HG03196 (cell line): ENCODE measurements at regions not wholly inside any gene's neighbourhood (a gene's known extent, or its start where the extent isn't known, plus 50 kb on each side); places are given as distances from the start of the nearest gene placed in this dataset.

Source experiments
- ATAC-seq: cut with Tn5 transposase; IDR thresholded peaks from one replicate; pipeline ENCODE4 v1.9.1; 2021; ENCODE audit not compliant: unreplicated experiment

DNA sequence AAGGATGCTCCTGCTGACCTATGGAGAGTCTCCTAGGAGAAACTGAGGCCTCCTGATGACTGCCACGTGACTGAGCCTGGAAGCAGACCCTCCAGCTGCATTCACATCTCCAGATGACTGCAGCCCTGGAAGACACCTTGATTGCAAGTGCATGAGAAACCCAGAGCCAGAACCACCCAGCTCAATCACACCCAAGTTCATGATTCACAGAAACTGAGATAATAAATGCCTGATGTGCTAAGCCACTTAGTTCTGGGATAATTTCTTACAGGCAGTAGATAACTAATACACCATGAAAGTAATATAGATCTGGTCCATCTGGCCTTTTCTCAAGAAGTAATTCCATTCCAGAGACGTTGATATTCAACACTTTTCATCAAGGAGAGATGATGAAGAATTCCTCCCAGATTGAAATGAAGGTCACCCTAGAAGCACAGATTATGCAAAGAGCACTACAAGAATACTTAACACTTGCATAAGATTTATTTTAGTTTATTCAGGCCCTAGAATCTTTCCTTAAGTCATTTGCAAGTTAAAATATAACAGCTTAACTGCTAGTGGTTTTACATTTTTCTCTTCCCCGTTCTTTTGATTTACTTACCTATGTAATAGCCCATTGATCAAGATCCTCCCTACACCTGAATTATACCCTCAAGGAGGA lies 208.2 kb upstream of the INHBA start:
- ATAC-seq, result no peak

DNA sequence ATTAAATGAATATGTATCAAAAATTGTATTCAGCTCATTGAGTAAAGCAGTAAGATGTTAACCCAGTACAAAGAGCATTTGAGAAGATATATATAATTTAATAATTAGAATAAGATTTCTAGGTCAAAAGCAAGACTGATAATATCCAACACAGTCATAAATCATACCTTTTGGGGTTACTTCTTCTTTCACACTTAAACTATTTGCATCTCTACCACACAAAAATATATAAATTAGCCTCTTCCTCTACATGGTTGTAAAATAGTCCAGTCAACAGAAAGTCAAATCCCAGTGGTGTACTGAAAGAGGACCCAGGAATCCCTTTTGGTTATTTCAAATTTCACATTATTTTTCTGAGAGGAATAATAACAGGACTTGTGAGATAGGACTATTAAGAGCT lies 204.6 kb upstream of the INHBA start:
- ATAC-seq, result no peak

GRCh38 chr7:41900532-41900931 lies 197.6 kb upstream of the INHBA start:
- ATAC-seq, result no peak

- ATAC-seq, result no peak
Measured at GRCh38 chr7:41899823-41900433, 197.0 kb upstream of the INHBA start.

- no peak for ATAC-seq
Measured at GRCh38 chr7:41893656-41894055, 190.8 kb upstream of the INHBA start.

DNA sequence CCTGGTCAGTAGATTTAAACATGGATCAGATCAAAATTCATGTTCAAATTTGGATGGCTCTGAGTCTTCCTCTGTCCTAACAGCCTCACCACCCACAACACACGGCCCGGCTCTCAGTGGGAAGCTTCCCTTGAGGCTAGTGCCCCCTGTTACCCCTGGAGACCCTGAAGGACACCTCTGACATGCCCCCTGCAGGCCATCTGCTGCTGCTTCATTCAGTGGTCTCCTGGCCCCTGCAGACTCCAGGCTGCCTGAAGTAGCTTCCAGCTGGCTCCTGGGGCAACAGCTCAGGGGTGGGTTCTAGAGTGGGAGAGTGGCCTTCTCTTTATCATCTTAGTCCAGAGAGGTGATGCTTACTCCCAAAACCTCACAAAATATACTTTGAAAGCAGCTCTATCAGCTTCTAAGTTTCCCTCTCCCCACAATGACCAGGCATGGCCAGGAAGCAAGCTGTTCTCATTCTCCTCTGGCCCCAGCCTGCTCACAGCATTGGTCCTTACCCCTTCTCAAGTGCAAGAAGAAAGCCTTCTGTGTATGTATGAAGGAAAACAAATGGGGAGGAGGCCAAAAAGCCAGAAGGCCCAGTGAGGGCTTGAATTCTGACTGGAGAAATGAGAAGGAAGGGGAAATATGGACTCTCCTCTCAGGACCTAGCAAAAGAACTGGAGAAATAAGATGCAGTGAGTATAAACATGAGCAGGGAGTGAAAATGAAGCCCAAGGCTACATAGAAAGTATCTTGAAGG lies 189.6 kb upstream of the INHBA start:
- no peak for ATAC-seq

DNA sequence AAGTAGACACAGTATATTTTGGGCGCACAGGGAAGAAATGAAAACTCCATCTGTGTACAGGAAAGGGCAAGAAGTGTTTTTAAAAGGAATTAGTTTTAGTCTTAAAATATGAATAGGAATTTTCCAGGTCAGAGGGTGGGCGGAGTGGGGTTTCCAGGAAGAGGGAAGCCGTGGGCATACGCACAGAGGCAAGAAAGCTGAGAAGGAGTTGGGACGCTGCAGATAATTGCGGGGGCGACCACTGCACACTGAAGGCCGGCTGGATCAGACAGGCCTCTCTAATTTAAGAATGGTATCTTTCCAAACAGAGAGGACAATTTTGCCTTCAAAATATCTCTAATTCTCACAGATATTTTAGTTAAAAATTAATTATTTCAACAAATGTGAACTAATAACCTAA lies 189.1 kb upstream of the INHBA start:
- no peak for ATAC-seq

DNA sequence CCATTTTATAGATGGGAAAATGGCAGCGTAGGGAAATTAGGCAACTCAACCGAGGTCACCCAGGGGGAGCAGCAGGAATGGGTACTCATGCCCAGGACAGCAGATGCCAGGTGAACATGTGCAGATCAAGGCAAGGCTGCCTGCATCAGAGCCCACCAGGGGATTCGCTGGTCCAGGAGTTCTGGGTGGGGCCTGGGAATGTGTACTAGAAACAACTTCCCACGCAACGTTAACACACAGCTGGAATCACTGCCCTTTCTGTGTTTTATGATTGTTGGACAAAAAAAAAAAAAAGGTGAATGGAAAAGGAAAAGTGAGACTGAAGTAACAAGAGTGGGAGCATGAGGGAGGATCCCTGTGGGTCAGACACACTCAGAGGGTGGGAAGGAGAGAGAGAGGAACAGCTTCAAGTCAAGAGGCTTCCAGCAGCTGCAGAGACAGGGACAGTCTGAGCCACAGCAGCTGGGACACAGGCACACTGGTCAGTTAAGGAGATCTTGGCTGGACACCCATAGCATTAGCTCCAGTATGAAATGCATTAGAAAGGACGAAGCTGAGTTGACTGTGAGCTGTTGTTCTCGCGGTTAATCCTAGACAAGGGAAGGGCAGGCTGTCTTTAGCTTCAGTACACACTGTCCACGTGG lies 187.9 kb upstream of the INHBA start:
- no peak for ATAC-seq

DNA sequence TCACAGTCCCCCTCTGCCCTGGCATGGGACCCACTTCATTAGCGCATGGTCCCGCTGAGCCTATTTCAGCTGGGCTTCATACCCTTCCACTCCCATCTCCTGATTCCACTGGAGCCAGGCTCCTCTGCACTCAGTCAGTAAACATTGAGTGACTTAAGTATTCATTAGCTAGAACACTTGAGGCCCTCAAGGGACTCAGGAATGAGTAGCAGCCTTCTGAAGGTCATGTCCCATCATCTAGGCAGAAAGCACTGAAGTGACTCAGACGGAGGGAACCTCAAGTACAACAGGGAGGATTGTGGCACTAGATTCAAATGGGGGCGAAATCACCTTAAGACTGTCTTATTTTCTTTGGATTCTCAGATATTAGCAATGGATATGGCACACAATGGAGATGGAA lies 186.6 kb upstream of the INHBA start:
- no peak for ATAC-seq

GRCh38 chr7:41889040-41889439 lies 186.2 kb upstream of the INHBA start:
- no peak for ATAC-seq

DNA sequence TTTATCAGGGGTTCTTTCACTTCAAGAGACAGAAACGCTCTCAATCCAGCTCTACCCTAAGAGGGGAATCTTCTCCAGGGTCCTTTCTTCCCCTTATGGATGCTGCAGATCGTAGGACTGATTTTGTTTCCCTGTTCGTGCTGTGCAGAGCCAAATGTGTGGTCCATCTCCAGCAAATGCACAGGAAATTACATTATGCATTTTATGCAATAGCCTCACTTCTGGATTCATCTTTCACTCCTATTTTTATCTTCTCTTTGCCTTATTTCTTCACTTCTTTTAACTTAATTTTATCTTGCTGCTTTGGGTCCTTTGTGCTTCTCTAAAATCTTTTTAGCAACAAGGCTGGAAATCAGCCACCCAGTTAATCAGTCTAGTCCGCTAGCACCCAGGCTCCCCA lies 184.5 kb upstream of the INHBA start:
- ATAC-seq, result no peak

- ATAC-seq, result no peak
Measured at GRCh38 chr7:41886901-41887311, 184.0 kb upstream of the INHBA start.

DNA sequence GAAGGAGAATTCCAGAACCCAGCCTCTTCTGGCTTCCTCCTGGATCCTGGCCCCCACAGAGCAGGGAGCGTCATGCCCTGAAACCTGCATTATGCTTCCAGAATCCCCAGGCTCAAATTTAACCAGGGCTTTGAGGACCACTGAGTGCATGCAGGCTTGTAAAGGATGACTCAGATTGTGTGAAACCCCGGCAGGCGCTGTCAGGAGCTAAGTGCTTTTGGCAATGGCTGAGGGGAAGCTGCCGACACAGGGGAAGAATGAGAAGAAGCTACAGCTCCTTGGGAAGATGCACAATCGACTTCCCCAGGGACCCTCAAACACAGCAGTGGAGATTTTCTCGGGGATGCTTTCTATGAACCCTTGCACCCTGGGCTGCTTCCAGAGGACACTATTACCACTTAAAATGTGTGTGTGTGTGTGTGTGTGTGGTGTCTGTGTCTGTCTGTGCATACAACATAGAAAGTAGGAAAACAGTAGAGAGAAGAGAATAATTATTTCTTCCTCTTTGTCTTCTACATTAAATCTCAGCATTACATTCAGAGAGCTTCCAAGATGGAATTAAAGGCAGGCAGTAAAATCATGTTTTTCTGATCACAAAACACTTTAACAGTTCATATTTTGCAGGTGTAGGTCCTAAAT lies 183.5 kb upstream of the INHBA start:
- no peak for ATAC-seq

DNA sequence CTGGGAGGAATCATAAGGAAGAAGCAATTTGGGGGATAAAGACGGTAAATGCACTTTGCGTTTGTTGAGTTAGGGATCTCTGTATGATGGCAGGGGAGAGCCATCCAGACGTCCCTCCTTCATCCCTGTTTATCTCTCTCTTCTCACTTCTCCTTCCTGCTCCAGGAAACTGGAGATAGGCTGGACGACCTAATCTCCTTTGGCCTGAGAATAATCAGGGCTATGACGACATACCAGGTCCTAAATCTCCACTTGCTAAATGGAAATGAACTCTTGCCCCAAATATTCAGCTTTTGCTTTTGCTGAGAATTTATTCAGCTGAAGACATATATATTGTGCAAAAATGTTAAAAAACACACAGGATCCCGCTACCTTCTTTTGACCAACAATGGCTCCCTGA lies 182.9 kb upstream of the INHBA start:
- ATAC-seq, result no peak

DNA sequence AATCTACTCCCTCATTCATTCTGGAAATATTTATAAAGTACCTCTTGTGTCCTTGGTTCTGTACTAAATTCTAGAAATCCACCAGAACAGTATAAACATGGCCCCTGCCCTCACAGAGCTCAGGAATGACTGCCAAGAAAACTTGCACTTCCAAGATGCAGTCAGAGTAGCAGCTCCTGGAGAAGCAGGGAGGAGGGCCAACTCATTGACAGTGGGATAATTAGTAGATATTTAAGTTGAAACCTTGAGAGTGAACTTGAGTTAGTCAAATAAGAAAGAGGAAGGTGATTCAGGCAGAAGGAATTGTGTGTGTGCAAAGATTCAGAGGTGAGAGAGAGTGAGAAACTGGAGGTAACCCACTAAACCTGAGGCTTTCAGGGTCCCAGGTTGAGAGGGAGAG lies 182.2 kb upstream of the INHBA start:
- ATAC-seq, result no peak

- peak; percentile 38 for ATAC-seq
Measured at GRCh38 chr7:41882745-41883420, 180.0 kb upstream of the INHBA start.

- peak; percentile 16 for ATAC-seq
Measured at GRCh38 chr7:41882256-41882655, 179.4 kb upstream of the INHBA start.

DNA sequence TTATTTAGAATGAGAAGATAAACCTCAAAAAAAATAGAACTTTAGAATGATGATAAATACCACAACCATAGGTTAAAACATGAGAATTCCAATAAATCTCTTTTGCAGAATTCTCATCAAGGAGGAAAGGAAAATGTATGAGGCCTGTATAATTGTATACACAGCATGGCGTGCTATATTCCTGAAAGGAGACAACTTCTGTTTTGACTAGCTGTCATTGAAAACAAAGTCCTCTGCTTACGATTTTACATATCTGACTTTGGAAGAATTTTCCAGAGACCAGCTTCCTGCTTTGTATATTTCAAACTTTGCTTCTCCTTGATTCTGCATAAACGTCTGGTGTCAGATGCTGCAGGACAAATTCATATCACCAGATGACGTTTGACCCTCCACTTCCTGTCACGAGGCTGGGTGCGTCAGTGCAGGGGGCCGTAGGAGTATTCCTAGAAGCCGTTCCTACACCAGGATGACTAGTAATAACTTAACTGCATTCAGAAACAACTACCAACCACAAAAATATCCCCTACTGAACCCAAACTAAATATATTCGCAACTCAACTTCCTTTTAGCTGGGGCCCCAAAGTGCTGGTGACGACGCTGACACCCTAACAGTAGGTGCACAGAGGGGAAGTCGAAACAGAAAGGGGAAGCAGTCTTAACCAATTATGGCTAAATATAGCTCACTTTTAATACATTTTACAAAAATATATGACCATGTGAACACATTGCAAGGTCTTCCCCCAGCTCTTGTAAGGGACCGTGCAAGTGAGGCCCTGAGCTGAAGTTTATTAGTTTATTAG lies 178.6 kb upstream of the INHBA start:
- peak; percentile 95 for ATAC-seq

- ATAC-seq, result no peak
Measured at GRCh38 chr7:41880107-41880506, 177.2 kb upstream of the INHBA start.

DNA sequence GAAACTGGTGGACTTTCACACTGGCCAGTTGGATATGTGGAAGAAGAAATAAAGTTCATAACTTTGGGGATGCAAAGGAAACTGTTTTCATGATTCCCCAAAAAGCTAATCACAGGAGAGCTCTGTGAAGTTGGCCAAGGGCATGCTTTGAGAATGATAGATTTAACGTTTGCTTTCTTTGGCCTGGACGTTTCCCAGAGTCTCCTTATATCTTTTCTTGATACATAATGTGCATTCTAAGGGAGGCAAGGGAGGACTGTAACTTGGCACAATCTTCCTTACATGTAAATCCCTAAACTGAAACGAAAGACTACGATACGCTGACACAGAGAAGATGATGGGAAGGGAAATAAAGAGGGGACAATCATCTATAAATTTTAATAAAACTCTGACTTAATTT lies 176.5 kb upstream of the INHBA start:
- ATAC-seq, result no peak
